ENCODE measurements at regions not wholly inside any gene's neighbourhood (a gene's known extent, or its start where the extent isn't known, plus 50 kb on each side); places are given as distances from the start of the nearest gene placed in this dataset.

DNA sequence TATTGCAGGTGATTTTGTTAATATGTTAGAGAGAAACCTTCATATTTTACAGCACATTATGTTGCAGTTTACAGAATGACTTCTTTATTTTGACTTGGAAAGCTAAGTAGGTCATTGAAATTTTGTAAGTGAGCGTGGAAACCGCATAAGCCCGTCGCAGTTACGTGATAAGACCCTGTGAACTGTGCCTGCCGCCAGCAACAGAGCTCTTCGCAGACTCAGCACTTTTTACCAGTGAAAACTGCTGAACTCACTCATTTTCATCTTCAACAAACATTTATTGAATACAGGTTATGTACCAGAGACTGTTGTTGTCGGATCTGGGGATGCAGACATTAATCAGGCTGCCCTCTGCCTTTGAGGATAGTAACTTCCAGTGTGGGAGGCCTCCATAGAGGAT, 355.7 kb downstream of the HS3ST1 start:
- Histone ChIP-seq H3K27me3 (ENCODE audit: insufficient read depth, low read depth) (no peaks in the 10 kb centered on the region), H3K79me2 (ENCODE audit: low read depth) (no peaks in the 10 kb centered on the region), H3K36me3 (ENCODE audit: low read depth) (no peaks in the 10 kb centered on the region), H3K9me3 (ENCODE audit: insufficient read depth, low read depth) (no peaks in the 10 kb centered on the region), H3K27ac (no peak overlapping the region), H4K20me1 (ENCODE audit: insufficient read depth) (no peaks in the 10 kb centered on the region), H3K4me2 (no peak overlapping the region), H3K4me1 (replicated peaks; ENCODE audit: insufficient read depth) (no peaks in the 10 kb centered on the region), H2AFZ (no peak overlapping the region), H3K4me3 (no peak overlapping the region), H3F3A (ENCODE audit: insufficient read depth, low read depth) (no peaks in the 10 kb centered on the region), H3K9me2 (ENCODE audit: insufficient read depth) (no peaks in the 10 kb centered on the region)
- ChIA-PET POLR2A (ENCODE audit: unreplicated experiment) (no interaction called here), CTCF (no interaction called here)
- no peak for TF ChIP-seq EZH2 (IDR thresholded peaks at IDR 0.05; ENCODE audit: low read depth)
- TF ChIP-seq, protein P1, sequence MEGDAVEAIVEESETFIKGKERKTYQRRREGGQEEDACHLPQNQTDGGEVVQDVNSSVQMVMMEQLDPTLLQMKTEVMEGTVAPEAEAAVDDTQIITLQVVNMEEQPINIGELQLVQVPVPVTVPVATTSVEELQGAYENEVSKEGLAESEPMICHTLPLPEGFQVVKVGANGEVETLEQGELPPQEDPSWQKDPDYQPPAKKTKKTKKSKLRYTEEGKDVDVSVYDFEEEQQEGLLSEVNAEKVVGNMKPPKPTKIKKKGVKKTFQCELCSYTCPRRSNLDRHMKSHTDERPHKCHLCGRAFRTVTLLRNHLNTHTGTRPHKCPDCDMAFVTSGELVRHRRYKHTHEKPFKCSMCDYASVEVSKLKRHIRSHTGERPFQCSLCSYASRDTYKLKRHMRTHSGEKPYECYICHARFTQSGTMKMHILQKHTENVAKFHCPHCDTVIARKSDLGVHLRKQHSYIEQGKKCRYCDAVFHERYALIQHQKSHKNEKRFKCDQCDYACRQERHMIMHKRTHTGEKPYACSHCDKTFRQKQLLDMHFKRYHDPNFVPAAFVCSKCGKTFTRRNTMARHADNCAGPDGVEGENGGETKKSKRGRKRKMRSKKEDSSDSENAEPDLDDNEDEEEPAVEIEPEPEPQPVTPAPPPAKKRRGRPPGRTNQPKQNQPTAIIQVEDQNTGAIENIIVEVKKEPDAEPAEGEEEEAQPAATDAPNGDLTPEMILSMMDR (conservative IDR thresholded peaks at IDR 0.05), result no peak
- BruUV-seq (replicated peaks), result no TSS peak
- DNase-seq, result no peak
- intact Hi-C loops (cut with micrococcal nuclease; ENCODE audit: unreplicated experiment), result no loop called here

DNA sequence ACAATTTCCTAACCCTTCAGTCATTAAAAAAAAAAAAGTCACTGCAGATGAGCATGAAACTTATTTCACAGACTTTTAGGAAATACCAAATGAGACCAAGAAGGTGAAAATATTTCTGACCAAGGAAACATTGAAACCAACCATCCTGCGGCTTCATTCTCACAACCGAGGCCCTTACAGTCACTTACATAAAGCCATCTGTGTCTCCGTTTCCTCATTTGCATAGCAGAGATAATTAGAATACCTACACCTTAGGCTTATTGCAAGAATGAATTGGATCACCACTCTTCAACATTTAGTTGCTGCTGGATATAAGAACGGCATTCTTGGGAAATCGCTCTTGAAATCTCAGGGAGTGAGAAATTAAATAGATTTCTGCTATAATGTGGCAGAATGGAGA, 356.2 kb downstream of the HS3ST1 start:
- Histone ChIP-seq H3K36me3 (ENCODE audit: low read depth) (no peaks in the 10 kb centered on the region), H3K4me2 (no peak overlapping the region), H4K20me1 (ENCODE audit: insufficient read depth) (no peaks in the 10 kb centered on the region), H3K27ac (no peak overlapping the region), H3F3A (ENCODE audit: insufficient read depth, low read depth) (no peaks in the 10 kb centered on the region), H3K79me2 (ENCODE audit: low read depth) (no peaks in the 10 kb centered on the region), H3K4me3 (no peak overlapping the region), H3K9me3 (ENCODE audit: insufficient read depth, low read depth) (no peaks in the 10 kb centered on the region), H3K27me3 (ENCODE audit: insufficient read depth, low read depth) (no peaks in the 10 kb centered on the region), H3K4me1 (replicated peaks; ENCODE audit: insufficient read depth) (no peaks in the 10 kb centered on the region), H2AFZ (no peak overlapping the region), H3K9me2 (ENCODE audit: insufficient read depth) (no peaks in the 10 kb centered on the region)
- ChIA-PET CTCF (no interaction called here), POLR2A (ENCODE audit: unreplicated experiment) (no interaction called here)
- BruUV-seq (replicated peaks), result no TSS peak
- no peak for DNase-seq
- no peak for TF ChIP-seq EZH2 (IDR thresholded peaks at IDR 0.05; ENCODE audit: low read depth)
- TF ChIP-seq, protein P1 (conservative IDR thresholded peaks at IDR 0.05), result no peak
- intact Hi-C loops (cut with micrococcal nuclease; ENCODE audit: unreplicated experiment), result no loop called here

DNA sequence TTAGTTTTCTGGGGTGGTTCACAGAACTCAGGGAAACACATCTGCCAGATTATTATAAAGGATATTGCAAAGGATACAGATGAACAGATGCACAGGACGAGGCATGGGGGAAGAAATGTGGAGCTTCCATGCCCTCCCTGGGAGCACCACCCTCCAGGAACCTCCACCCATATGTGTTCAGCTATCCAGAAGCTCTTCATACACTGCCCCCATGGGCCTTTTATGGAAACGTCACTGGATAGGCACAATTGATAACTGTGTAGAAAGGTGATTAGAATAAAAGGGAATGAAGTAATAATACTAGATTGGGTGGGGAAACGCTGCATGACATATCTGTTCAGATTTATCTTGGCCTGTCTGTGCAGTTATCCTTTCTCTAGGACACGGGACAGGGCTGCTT, 357.9 kb downstream of the HS3ST1 start:
- no TSS peak for BruUV-seq (replicated peaks)
- no peak for TF ChIP-seq EZH2 (IDR thresholded peaks at IDR 0.05; ENCODE audit: low read depth)
- TF ChIP-seq, protein P1 (conservative IDR thresholded peaks at IDR 0.05), result no peak
- H3K9me2 ChIP-seq (ENCODE audit: insufficient read depth), result no peaks in the 10 kb centered on the region
- no peaks in the 10 kb centered on the region for H3K79me2 ChIP-seq (ENCODE audit: low read depth)
- H3K4me1 ChIP-seq (replicated peaks; ENCODE audit: insufficient read depth), result no peaks in the 10 kb centered on the region
- no peaks in the 10 kb centered on the region for H4K20me1 ChIP-seq (ENCODE audit: insufficient read depth)
- H3K27me3 ChIP-seq (ENCODE audit: insufficient read depth, low read depth), result no peaks in the 10 kb centered on the region
- no peak overlapping the region for H3K27ac ChIP-seq
- no peaks in the 10 kb centered on the region for H3K36me3 ChIP-seq (ENCODE audit: low read depth)
- no peak overlapping the region for H3K4me3 ChIP-seq
- no peak overlapping the region for H3K4me2 ChIP-seq
- intact Hi-C loops (cut with micrococcal nuclease; ENCODE audit: unreplicated experiment), result no loop called here
- no peak for DNase-seq
- H3K9me3 ChIP-seq (ENCODE audit: insufficient read depth, low read depth), result no peaks in the 10 kb centered on the region
- ChIA-PET CTCF (no interaction called here), POLR2A (ENCODE audit: unreplicated experiment) (no interaction called here)
- H3F3A ChIP-seq (ENCODE audit: insufficient read depth, low read depth), result no peaks in the 10 kb centered on the region
- no peak overlapping the region for H2AFZ ChIP-seq
